Neuronal stem cell (in vitro differentiated cells): ENCODE measurements at regions not wholly inside any gene's neighbourhood (a gene's known extent, or its start where the extent isn't known, plus 50 kb on each side); places are given as distances from the start of the nearest gene placed in this dataset.

Experiments
- DNase-seq: peaks from one replicate; pipeline ENCODE4 v3.0.0-alpha.2; 2013; ENCODE audit warnings: low spot score
- H2AFZ ChIP-seq: one replicate; pipeline ENCODE4 v1.6.1; 2013; ENCODE audit warnings: mild to moderate bottlenecking, low read length, inconsistent platforms
- H2AK5ac ChIP-seq: 2 replicates; pipeline ENCODE4 v1.6.1; 2013; ENCODE audit warnings: low read depth, mild to moderate bottlenecking, inconsistent platforms, low read length, moderate library complexity, mixed read lengths
- H2BK120ac ChIP-seq: 2 replicates; pipeline ENCODE4 v1.6.1; 2013; ENCODE audit warnings: low read depth, mild to moderate bottlenecking, inconsistent platforms, low read length, moderate library complexity, mixed read lengths
- H2BK12ac ChIP-seq: one replicate; pipeline ENCODE4 v1.6.1; 2013; ENCODE audit warnings: low read length, inconsistent platforms
- H2BK15ac ChIP-seq: 2 replicates; pipeline ENCODE4 v1.6.1; 2013; ENCODE audit warnings: mild to moderate bottlenecking, low read length, inconsistent platforms, mixed read lengths
- H2BK5ac ChIP-seq: one replicate; pipeline ENCODE4 v1.6.1; 2013; ENCODE audit warnings: inconsistent platforms, mild to moderate bottlenecking, low read length, moderate library complexity
- H3K14ac ChIP-seq: one replicate; pipeline ENCODE4 v1.6.1; 2013; ENCODE audit warnings: low read length, inconsistent platforms
- H3K18ac ChIP-seq: 2 replicates; pipeline ENCODE4 v1.6.1; 2013; ENCODE audit warnings: low read length, inconsistent platforms
- H3K23ac ChIP-seq: 2 replicates; pipeline ENCODE4 v1.6.1; 2013; ENCODE audit warnings: low read depth, mild to moderate bottlenecking, mixed read lengths, low read length, inconsistent platforms; ENCODE audit not compliant: poor library complexity
- H3K27ac ChIP-seq: replicated peaks from 3 replicates; pipeline ENCODE4 v1.5.1; 2013; ENCODE audit warnings: low read length, inconsistent platforms
- H3K27me3 ChIP-seq, 3 experiments: 2 replicates each; pipeline ENCODE4 v1.6.1; 2013; ENCODE audit warnings: low read length in 3 of 3, mild to moderate bottlenecking in 2 of 3, inconsistent platforms in 1 of 3, low read depth in 1 of 3, mixed read lengths in 1 of 3, moderate library complexity in 1 of 3; ENCODE audit not compliant: control insufficient read depth in 3 of 3, insufficient read depth in 3 of 3
- H3K36me3 ChIP-seq, 2 donors: replicated peaks in 1 of 2; 2 replicates each; pipeline ENCODE4 v1.6.1; 2013; ENCODE audit warnings: low read length in 2 of 2; ENCODE audit not compliant: control insufficient read depth in 2 of 2, insufficient read depth in 2 of 2
- H3K4ac ChIP-seq: 2 replicates; pipeline ENCODE4 v1.6.1; 2013; ENCODE audit warnings: inconsistent platforms, mild to moderate bottlenecking, low read length, moderate library complexity
- H3K4me1 ChIP-seq, 2 donors: 1 replicate in 1 of 2; 2 replicates in 1 of 2; pipeline ENCODE4 v1.6.1; 2013; ENCODE audit warnings: low read length in 2 of 2, low read depth in 1 of 2; ENCODE audit not compliant: control insufficient read depth in 2 of 2, insufficient read depth in 1 of 2
- H3K4me2 ChIP-seq: one replicate; pipeline ENCODE4 v1.6.1; 2013; ENCODE audit warnings: mild to moderate bottlenecking, low read length, inconsistent platforms; ENCODE audit not compliant: insufficient read depth, poor library complexity, severe bottlenecking
- H3K4me3 ChIP-seq, 2 donors: 2 replicates each; pipeline ENCODE4 v1.5.1; 2013; ENCODE audit warnings: low read length in 2 of 2, mild to moderate bottlenecking in 2 of 2, inconsistent platforms in 1 of 2, moderate library complexity in 1 of 2
- H3K79me1 ChIP-seq: one replicate; pipeline ENCODE4 v1.6.1; 2013; ENCODE audit warnings: low read depth, mild to moderate bottlenecking, inconsistent platforms, low read length, moderate library complexity
- H3K9ac ChIP-seq: one replicate; pipeline ENCODE4 v1.6.1; 2013; ENCODE audit warnings: mild to moderate bottlenecking, low read depth, low read length, inconsistent platforms; ENCODE audit not compliant: poor library complexity
- H3K9me3 ChIP-seq, 2 donors: replicated peaks in 1 of 2; 2 replicates each; pipeline versions ENCODE3 to v1.6.1; 2013; ENCODE audit warnings: low read length in 2 of 2, mild to moderate bottlenecking in 2 of 2, inconsistent platforms in 1 of 2, low read depth in 1 of 2, mixed read lengths in 1 of 2, moderate library complexity in 1 of 2; ENCODE audit not compliant: control insufficient read depth in 2 of 2, insufficient read depth in 1 of 2
- H4K8ac ChIP-seq: one replicate; pipeline ENCODE4 v1.6.1; 2013; ENCODE audit warnings: low read depth, mild to moderate bottlenecking, inconsistent platforms, low read length, moderate library complexity
- H4K91ac ChIP-seq: one replicate; pipeline ENCODE4 v1.6.1; 2013; ENCODE audit warnings: low read length, low read depth, mild to moderate bottlenecking, inconsistent platforms; ENCODE audit not compliant: poor library complexity
- WGBS, 2 donors: extraction: QIAGEN DNeasy Blood & Tissue Kit; methylation state at CpG; one replicate each; pipeline ENCODE4 v1.1.7; 2013; ENCODE audit warnings: missing lambda C conversion rate in 2 of 2, mixed read lengths in 1 of 2; ENCODE audit not compliant: insufficient read length in 2 of 2, insufficient replicate concordance in 1 of 2; ENCODE audit errors: extremely low coverage in 2 of 2; 5-methylcytosine and 5-hydroxymethylcytosine counted together

DNA sequence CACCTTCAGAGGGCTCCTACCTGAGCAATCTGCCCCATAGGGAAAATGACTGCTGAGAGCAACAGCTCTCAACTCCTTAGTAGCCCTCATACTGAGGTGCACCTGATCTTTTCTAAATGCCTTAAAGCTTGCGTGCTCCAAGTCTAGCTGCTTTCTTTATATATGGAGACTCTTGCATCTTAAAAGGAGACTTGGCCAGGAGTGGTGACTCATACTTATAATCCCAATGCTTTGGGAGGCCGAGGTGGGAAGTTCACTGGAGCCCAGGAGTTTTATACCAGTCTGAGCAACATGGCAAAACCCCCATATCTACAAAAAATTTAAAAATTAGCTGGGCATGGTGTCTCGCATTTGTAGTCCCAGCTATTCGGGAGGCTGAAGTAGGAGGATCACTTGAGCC is 78.1 kb upstream of the TRIM2 start:
- Histone ChIP-seq H3K9me3 (no peaks in the 10 kb centered on the region), H3K4ac (no peak overlapping the region), H3K9ac (no peak overlapping the region), H2BK15ac (no peak overlapping the region), H2BK120ac (no peak overlapping the region), H3K18ac (peak overlapping the region; percentile 68), H3K79me1 (no peaks in the 10 kb centered on the region), H3K23ac (no peak overlapping the region), H3K27ac (no peak overlapping the region), H2AK5ac (peak overlapping the region; percentile 76), H4K91ac (peak overlapping the region; percentile 40), H3K14ac (no peak overlapping the region), H2BK12ac (no peak overlapping the region), H2AFZ (no peak overlapping the region), H3K4me1 (peaks cover 5 to 9% of the 10 kb centered on the region in 2 donors), H3K27me3 (peaks cover 0 to 8% (median 0%) of the 10 kb centered on the region in 3 experiments), H2BK5ac (no peak overlapping the region), H4K8ac (no peak overlapping the region), H3K36me3 (no peaks in the 10 kb centered on the region), H3K4me2 (no peak overlapping the region), H3K4me3 (no peak overlapping the region)
- no CpG with 5 or more reads among the region's 4 CpGs for WGBS, 2 donors
- no peak for DNase-seq

DNA sequence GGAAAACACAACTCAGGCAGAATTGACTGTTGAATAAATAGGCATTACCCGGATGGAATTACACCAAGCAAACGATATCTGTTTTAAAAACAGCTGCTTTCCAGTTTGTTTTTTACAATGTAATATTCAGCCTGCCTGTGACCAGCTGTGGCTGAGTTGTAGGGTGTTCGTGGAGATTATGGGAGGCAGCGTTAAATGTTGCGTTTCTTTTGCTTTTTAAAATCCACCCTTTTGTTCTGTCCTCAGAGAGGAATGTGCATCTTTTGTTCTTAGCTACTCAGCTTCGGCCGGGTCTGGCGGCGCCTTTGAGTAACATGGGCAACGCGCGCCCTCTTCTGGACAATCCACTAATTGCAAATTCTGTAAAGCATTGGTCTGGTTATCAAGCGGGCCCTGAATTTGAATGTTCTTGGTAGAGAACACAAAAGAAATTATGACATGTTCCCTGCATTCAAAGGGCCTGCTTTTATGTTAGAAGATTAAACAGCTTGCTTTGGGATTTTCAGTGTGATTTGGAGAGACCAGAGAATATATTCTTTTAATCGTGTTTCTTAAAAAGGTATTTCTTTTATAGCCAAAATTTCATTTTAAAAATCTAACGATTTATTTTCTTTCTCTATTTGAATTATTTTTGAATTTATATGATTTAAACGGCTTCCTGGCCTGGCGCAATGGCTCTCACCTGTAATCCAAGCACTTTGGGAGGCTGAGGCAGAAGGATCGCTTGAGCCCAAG is 76.3 kb upstream of the TRIM2 start:
- H2BK120ac ChIP-seq, result no peak overlapping the region
- H2AFZ ChIP-seq, result peak overlapping the region; percentile 88
- peaks cover 5 to 9% of the 10 kb centered on the region in 2 donors for H3K4me1 ChIP-seq
- peaks cover 0 to 8% (median 0%) of the 10 kb centered on the region in 3 experiments for H3K27me3 ChIP-seq
- no peak overlapping the region for H3K4ac ChIP-seq
- no peak overlapping the region for H2BK12ac ChIP-seq
- H2BK15ac ChIP-seq, result no peak overlapping the region
- H3K4me3 ChIP-seq, result peak overlapping the region in 1 of 2 donors; percentile 25
- no peak overlapping the region for H3K9ac ChIP-seq
- peaks cover 0 to 3% of the 10 kb centered on the region in 2 donors for H3K9me3 ChIP-seq
- no peak overlapping the region for H4K91ac ChIP-seq
- H3K14ac ChIP-seq, result no peak overlapping the region
- H3K23ac ChIP-seq, result no peak overlapping the region
- H3K79me1 ChIP-seq, result no peaks in the 10 kb centered on the region
- H3K36me3 ChIP-seq, result no peaks in the 10 kb centered on the region
- H3K27ac ChIP-seq, result peak overlapping the region; percentile 50
- peak overlapping the region; percentile 19 for H3K4me2 ChIP-seq
- H2BK5ac ChIP-seq, result no peak overlapping the region
- no CpG with 5 or more reads among the region's 18 CpGs for WGBS, 2 donors
- H3K18ac ChIP-seq, result no peak overlapping the region
- no peak overlapping the region for H4K8ac ChIP-seq
- peak; percentile 96 for DNase-seq
- no peak overlapping the region for H2AK5ac ChIP-seq

DNA sequence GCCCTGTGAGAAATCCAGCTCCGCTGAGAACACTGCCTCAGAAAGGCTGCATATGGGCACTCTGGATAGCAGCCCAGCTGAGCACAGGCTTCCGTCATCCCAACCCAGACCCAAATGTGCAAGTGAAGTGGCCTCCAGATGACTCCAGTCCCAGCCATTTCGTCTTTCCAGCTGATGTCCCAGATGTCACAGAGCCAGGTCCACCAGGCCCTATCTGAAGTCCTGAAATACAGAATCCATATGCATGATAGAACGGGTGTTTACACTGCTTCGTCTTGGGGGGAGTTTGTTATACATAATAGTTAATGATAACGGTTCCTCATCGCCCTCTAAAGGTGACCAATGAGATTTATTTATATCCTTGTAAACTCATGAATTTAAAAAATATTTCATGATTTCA is 72.6 kb upstream of the TRIM2 start:
- no peak overlapping the region for H3K9ac ChIP-seq
- H3K9me3 ChIP-seq, result peaks cover 0 to 3% of the 10 kb centered on the region in 2 donors
- no peaks in the 10 kb centered on the region for H3K79me1 ChIP-seq
- no peak overlapping the region for H4K8ac ChIP-seq
- no peak overlapping the region for H4K91ac ChIP-seq
- no peaks in the 10 kb centered on the region for H3K27me3 ChIP-seq
- no peak overlapping the region for H2AK5ac ChIP-seq
- H2BK5ac ChIP-seq, result no peak overlapping the region
- no peak overlapping the region for H2BK120ac ChIP-seq
- H3K4ac ChIP-seq, result no peak overlapping the region
- H3K14ac ChIP-seq, result no peak overlapping the region
- H2BK15ac ChIP-seq, result no peak overlapping the region
- H3K36me3 ChIP-seq, result no peaks in the 10 kb centered on the region
- H3K18ac ChIP-seq, result no peak overlapping the region
- no peak for DNase-seq
- no peak overlapping the region for H3K23ac ChIP-seq
- H3K4me1 ChIP-seq, result peaks cover 5 to 9% of the 10 kb centered on the region in 2 donors
- no peak overlapping the region for H3K4me2 ChIP-seq
- no peak overlapping the region for H3K4me3 ChIP-seq
- H2AFZ ChIP-seq, result no peak overlapping the region
- peak overlapping the region; percentile 22 for H2BK12ac ChIP-seq
- no peak overlapping the region for H3K27ac ChIP-seq
- whole genome bisulfite sequencing, 2 donors, result no CpG with 5 or more reads among the region's 7 CpGs

DNA sequence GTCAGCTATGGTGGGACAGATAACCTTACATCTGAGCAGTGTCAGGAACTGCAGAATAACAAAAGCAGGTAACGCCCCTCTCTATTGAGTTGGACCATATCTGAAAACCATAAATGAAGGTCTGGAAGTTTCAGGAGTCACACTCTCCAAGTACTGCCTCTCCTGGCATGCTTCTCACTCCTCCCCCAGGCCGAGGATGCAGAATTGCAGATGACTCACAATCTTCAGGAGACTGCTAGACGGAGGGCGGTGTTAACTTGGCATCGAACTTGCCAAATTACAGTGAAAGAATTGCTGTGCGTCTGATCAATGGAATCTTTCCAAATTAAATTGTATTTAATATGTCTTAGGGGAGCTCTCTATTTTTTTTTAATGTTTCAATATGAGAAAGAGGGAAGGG is 67.1 kb upstream of the TRIM2 start:
- Histone ChIP-seq H3K9ac (no peak overlapping the region), H2BK15ac (no peak overlapping the region), H4K91ac (no peak overlapping the region), H3K4me1 (no peaks in the 10 kb centered on the region), H2BK12ac (no peak overlapping the region), H3K27ac (no peak overlapping the region), H3K4me2 (no peak overlapping the region), H2AFZ (no peak overlapping the region), H3K14ac (no peak overlapping the region), H2BK120ac (no peak overlapping the region), H2AK5ac (no peak overlapping the region), H3K18ac (no peak overlapping the region), H3K9me3 (no peaks in the 10 kb centered on the region), H4K8ac (no peak overlapping the region), H3K79me1 (no peaks in the 10 kb centered on the region), H3K27me3 (no peaks in the 10 kb centered on the region), H2BK5ac (no peak overlapping the region), H3K4ac (no peak overlapping the region), H3K36me3 (no peaks in the 10 kb centered on the region), H3K23ac (no peak overlapping the region), H3K4me3 (no peak overlapping the region)
- no peak for DNase-seq
- WGBS, 2 donors, result no CpG with 5 or more reads among the region's 6 CpGs
